ENCODE measurements at regions not wholly inside any gene's neighbourhood (a gene's known extent, or its start where the extent isn't known, plus 50 kb on each side); places are given as distances from the start of the nearest gene placed in this dataset.

DNA sequence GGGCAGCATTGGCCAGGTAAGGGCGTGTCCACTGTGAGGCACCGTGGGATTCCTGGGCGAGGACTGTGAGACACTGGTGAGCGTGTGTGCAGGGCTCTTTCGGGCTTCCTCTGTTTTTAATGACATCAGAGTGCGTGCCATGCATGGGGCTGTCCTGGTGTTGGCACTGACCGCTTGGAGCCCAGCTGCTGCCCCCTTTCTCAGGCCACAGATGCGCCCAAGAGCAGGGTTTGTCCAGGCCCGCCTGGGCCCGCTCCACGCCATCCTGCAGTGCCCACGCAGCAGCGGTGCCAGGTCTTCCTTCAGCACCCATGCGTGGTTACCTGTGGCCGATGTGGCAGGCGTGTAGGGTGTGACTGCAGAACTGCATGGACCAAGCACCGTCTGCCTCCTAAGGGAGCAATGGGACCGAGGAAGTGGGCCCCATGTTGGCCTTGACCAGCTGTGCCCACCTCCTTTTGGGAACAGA lies 72.3 kb upstream of the SEPTIN5 start:
- no peaks in the 10 kb centered on the region for H3K36me3 Mint-ChIP-seq
- peaks cover 2% of the 10 kb centered on the region for H3K9me3 ChIP-seq (ENCODE audit: control insufficient read depth, insufficient read depth, low read length)
- 92% methylated on average over 18 of the region's 18 CpGs for WGBS (ENCODE audit: insufficient coverage)
- H3K4me3 ChIP-seq (ENCODE audit: low read length) = no peak overlapping the region
- H3K27ac Mint-ChIP-seq = no peak overlapping the region
- no peaks in the 10 kb centered on the region for H3K4me1 ChIP-seq (ENCODE audit: control insufficient read depth, insufficient read depth, low read length)
- no peak for ATAC-seq
- intact Hi-C loops (cut with micrococcal nuclease) = no loop called here
- H3K27ac ChIP-seq (ENCODE audit: low read length) = no peak overlapping the region
- peaks cover 15 to 17% of the 10 kb centered on the region in 2 donors for H3K27me3 Mint-ChIP-seq (ENCODE audit: low read depth in 2 of 2)
- no peak overlapping the region for H3K4me3 Mint-ChIP-seq
- no peaks in the 10 kb centered on the region for H3K27me3 ChIP-seq (ENCODE audit: control insufficient read depth, insufficient read depth, low read length)
- no peaks in the 10 kb centered on the region for H3K9me3 Mint-ChIP-seq
- no peak for TF ChIP-seq CTCF (IDR thresholded peaks at IDR 0.05)
- H3K36me3 ChIP-seq (ENCODE audit: control insufficient read depth, insufficient read depth, low read length) = no peaks in the 10 kb centered on the region
- DNase-seq = no peak
- H3K4me1 Mint-ChIP-seq = no peaks in the 10 kb centered on the region

- Histone ChIP-seq H3K4me3 (ENCODE audit: low read length) (no peak overlapping the region), H3K36me3 (ENCODE audit: control insufficient read depth, insufficient read depth, low read length) (no peaks in the 10 kb centered on the region), H3K27me3 (ENCODE audit: control insufficient read depth, insufficient read depth, low read length) (no peaks in the 10 kb centered on the region), H3K4me1 (ENCODE audit: control insufficient read depth, insufficient read depth, low read length) (no peaks in the 10 kb centered on the region), H3K9me3 (ENCODE audit: control insufficient read depth, insufficient read depth, low read length) (peaks cover 12% of the 10 kb centered on the region), H3K27ac (ENCODE audit: low read length) (no peak overlapping the region)
- H3K36me3 Mint-ChIP-seq = peaks cover 9% of the 10 kb centered on the region
- no peaks in the 10 kb centered on the region for H3K4me1 Mint-ChIP-seq
- intact Hi-C loops (cut with micrococcal nuclease) = no loop called here
- TF ChIP-seq CTCF (IDR thresholded peaks at IDR 0.05) = no peak
- DNase-seq = no peak
- peaks cover 15 to 20% of the 10 kb centered on the region in 2 donors for H3K27me3 Mint-ChIP-seq (ENCODE audit: low read depth in 2 of 2)
- no peak overlapping the region for H3K4me3 Mint-ChIP-seq
- ATAC-seq = no peak
- no peak overlapping the region for H3K27ac Mint-ChIP-seq
- WGBS (ENCODE audit: insufficient coverage) = 31% methylated on average over 13 of the region's 13 CpGs
- peaks cover 6 to 7% of the 10 kb centered on the region in 2 donors for H3K9me3 Mint-ChIP-seq
These were observed 70.6 kb upstream of the SEPTIN5 start for GRCh38 chr22:19643448-19644313.

- WGBS (ENCODE audit: insufficient coverage) = 69% methylated on average over 12 of the region's 12 CpGs
- no peak for TF ChIP-seq CTCF (IDR thresholded peaks at IDR 0.05)
- H3K4me1 ChIP-seq (ENCODE audit: control insufficient read depth, insufficient read depth, low read length) = no peaks in the 10 kb centered on the region
- no peak overlapping the region for H3K27ac Mint-ChIP-seq
- H3K27me3 ChIP-seq (ENCODE audit: control insufficient read depth, insufficient read depth, low read length) = no peaks in the 10 kb centered on the region
- H3K36me3 Mint-ChIP-seq = peaks cover 15% of the 10 kb centered on the region
- no peak overlapping the region for H3K4me3 Mint-ChIP-seq
- peaks cover 9 to 10% of the 10 kb centered on the region in 2 donors for H3K9me3 Mint-ChIP-seq
- ATAC-seq (peak in 1 of 3 donors; percentile 44), DNase-seq (no peak)
- H3K9me3 ChIP-seq (ENCODE audit: control insufficient read depth, insufficient read depth, low read length) = peaks cover 12% of the 10 kb centered on the region
- H3K4me1 Mint-ChIP-seq = no peaks in the 10 kb centered on the region
- H3K27ac ChIP-seq (ENCODE audit: low read length) = no peak overlapping the region
- H3K36me3 ChIP-seq (ENCODE audit: control insufficient read depth, insufficient read depth, low read length) = no peaks in the 10 kb centered on the region
- H3K27me3 Mint-ChIP-seq (ENCODE audit: low read depth in 2 of 2) = peaks cover 20 to 23% of the 10 kb centered on the region in 2 donors
- no peak overlapping the region for H3K4me3 ChIP-seq (ENCODE audit: low read length)
- intact Hi-C loops (cut with micrococcal nuclease) = no loop called here
These were observed 69.7 kb upstream of the SEPTIN5 start for GRCh38 chr22:19644314-19645223.

Data from natural killer cell (primary cell).